LNCAP (cell line): ENCODE measurements at regions not wholly inside any gene's neighbourhood (a gene's known extent, or its start where the extent isn't known, plus 50 kb on each side); places are given as distances from the start of the nearest gene placed in this dataset.

Source experiments
- TF ChIP-seq, protein P1 (sequence below): fragments of 450-650 bp; IDR thresholded peaks from 2 replicates; pipeline ENCODE4 v1.5.1; 2017; ENCODE audit warnings: mild to moderate bottlenecking

DNA sequence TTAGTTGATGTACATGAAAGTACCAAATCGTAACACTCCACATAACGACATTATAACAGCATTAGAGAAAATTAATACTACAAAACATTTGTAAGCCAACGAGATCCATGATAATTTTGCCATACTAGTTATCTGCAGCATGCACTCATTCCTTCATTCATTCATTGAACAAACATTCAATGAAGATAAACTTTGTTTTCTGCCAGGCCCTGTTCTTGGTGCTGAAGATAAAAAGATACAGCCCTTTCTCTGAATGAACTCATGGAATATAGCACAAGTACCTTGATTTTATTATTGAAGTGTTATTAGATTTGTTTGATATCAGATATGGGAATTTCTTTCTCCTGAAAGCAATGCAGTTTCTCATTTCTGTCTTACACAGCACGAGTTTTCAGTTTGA lies 524.0 kb downstream of the TFAP2A start:
- TF ChIP-seq, protein P1, sequence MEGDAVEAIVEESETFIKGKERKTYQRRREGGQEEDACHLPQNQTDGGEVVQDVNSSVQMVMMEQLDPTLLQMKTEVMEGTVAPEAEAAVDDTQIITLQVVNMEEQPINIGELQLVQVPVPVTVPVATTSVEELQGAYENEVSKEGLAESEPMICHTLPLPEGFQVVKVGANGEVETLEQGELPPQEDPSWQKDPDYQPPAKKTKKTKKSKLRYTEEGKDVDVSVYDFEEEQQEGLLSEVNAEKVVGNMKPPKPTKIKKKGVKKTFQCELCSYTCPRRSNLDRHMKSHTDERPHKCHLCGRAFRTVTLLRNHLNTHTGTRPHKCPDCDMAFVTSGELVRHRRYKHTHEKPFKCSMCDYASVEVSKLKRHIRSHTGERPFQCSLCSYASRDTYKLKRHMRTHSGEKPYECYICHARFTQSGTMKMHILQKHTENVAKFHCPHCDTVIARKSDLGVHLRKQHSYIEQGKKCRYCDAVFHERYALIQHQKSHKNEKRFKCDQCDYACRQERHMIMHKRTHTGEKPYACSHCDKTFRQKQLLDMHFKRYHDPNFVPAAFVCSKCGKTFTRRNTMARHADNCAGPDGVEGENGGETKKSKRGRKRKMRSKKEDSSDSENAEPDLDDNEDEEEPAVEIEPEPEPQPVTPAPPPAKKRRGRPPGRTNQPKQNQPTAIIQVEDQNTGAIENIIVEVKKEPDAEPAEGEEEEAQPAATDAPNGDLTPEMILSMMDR: no peak

DNA sequence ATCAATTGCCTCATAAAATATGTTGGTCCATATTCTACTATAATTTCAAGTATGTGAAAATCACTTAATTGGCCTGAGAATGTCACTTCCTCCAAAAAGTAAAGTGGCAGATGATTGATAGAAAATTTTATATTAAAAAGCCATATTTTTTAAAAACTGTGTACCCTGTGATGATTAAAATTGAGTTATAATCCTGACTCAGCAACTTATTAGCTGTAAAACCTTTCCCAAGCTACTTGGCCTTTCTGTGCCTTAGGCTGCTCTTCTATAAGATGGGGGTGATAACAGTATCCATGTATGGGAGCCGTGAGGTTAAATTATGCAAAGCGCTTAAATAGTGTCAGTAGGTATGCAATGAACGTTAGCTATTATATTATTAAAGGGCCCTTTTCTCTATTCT lies 524.4 kb downstream of the TFAP2A start:
- TF ChIP-seq, protein P1: no peak

DNA sequence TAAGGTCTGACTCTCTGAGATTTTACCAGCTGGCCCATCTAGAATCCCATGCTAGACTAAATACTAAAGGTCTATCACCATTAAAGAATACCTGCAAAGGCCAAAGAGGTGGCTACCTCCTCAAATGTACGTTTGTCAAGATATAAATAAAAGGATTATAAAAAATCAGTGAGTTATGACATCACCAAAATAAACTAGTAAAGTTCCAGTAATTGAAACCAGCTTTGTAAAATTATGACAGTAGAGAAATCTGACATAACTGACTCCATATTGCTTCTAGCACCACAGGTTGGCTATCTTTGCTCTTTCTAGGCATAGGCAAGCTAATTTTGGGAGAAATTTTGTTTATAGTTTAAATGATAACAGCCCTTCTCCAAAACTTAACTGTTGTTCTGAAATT lies 536.3 kb downstream of the TFAP2A start:
- TF ChIP-seq, protein P1: no peak

DNA sequence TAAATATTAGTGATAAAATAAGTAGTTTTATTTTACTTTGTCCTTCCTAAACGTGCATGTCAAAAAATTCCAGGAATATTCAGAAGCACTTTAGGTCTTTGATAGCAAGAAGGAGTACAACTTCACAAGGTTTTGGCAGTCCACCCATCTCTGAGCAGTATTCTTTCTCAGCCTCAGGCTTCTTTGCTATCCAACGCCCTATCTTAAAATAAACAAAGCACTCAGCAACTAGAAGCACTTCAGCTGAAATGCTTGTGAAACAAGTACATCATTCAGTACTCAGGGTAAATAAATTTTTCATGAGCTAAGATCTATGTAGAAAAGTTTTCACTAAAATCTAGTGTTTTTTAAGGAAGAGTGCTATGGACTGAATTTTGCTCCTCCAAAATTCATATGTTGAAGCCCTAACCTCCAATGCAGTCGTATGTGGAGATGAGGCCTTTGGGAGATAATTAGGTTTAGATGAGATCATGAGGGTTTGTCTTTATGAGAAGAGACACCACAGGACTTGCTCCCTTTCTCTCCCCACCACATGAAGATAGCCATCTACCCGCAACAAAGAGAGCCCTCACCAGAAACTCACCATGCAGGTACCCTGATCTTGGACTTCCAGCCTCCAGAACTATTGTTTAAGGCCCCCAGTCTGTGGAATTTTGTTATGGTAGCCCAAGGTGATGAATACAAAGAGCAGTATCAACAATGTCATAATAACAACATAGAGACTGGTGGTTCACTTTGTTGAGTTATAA lies 539.1 kb downstream of the TFAP2A start:
- TF ChIP-seq, protein P1: no peak

DNA sequence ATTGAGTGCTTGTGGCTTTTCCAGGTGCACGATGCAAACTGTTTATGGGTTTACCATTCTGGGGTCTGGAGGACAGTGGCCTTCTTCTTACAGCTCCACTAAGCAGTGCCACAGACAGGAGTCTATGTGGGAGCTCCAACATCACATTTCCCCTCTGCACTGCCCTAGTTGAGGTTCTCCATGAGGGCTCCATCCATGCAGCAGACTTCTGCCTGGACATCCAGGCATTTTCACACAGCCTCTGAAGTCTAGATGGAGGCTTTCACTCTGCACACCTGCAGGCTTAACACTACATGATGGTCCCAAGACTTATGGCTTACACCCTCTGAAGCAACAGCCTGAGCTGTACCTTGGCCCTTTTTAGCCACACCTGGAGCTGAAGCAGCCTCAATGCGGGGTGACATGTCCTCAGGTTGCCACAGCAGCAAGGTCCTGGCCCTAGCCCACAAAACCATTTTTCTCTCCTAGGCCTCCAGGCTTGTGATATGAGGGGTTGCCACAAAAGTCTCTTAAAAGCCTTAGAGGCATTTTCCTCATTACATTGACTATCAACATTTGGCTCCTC lies 552.2 kb downstream of the TFAP2A start:
- TF ChIP-seq, protein P1: no peak

DNA sequence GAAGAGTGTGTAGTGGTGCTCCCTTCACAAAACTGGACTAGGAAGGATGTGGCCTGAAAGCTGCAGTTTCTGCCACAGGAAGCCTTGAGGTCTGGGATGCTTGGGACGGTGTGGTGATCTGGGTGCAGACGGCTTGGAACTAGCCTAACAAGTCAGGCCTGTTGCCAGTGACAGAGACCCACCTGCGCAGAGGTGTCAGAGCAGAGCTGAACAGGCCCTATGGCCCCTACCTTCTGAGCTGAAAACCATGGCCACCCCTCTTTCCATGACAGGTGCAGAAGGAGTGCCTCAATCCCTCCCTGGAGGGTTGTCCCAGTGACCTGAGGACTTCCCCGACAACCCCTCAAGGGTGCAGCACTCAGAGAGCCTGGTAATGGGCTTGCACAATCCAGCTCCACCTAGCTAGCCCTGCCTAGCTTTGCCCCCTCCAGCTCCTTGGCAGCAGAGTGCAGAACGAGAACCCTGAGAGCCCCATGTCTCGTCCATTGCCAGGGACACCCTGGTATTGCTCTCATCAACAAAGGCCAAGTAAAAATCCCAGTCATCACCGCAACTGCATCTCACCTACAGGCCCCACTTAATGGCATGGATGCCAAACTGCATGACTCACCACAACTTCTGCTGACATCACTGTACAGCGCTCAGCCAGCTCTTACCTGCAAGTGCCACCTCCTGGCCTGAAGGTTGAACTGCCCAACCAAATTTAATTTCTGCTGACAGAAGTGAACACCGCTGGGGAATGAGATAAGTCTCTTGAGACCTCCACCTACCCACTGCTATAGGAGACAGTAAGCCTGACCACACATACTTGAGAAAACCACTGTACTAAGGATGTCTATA lies 563.1 kb downstream of the TFAP2A start:
- TF ChIP-seq, protein P1: peak; percentile 40; the same call in 1 of the 2 replicates

DNA sequence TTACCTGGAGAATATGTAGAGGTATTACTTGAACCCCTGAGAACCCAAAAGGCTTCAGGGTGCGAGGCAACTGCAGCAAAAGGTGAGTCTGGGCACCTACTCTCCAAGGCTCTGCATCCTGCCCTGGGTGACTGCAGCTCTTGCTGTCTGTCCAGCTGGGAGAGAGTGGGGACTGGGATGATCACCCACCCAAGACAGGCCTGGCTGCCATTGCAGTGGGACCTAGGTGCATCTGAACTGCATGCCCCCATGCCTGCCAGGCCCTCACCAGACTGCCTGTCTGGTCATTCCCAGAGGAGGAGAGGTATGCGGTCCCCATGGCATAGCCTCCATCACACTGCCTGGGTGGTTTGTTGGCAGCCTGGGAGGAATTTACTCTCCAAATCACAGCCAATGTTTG lies 563.9 kb downstream of the TFAP2A start:
- TF ChIP-seq, protein P1: no peak
